IMR-90 (cell line): ENCODE measurements at regions not wholly inside any gene's neighbourhood (a gene's known extent, or its start where the extent isn't known, plus 50 kb on each side); places are given as distances from the start of the nearest gene placed in this dataset.

Experiments
- ATAC-seq: fragments of 200-7000 bp; cut with Tn5 transposase; 2 replicates; pipeline ENCODE4 v1.9.1; 2020; ENCODE audit warnings: low read depth, mild to moderate bottlenecking, moderate library complexity
- BruUV-seq: library from RNA; stranded (reverse); fragments of 400-500 nt; replicated peaks from 2 replicates; lab custom pipeline; 2021; lab: Mats Ljungman, UMichigan
- CTCF ChIA-PET: fragments of 300-600 bp; formaldehyde crosslinking; extraction: SDS; loops from one replicate; lab custom pipeline; 2021; ENCODE audit warnings: antibody characterized with exemption; lab: Yijun Ruan, JAX
- POLR2A ChIA-PET: fragments of 300-600 bp; sonication (Branson Sonifier 250); formaldehyde crosslinking; loops from one replicate; lab custom pipeline; 2022; ENCODE audit warnings: antibody characterized with exemption; ENCODE audit not compliant: unreplicated experiment; lab: Charles Lee
- DNase-seq: peaks from one replicate; pipeline ENCODE4 v3.0.0; 2013
- H2AFZ ChIP-seq: replicated peaks from 2 replicates; pipeline ENCODE3; 2013; ENCODE audit warnings: low read length, mild to moderate bottlenecking; ENCODE audit not compliant: poor library complexity
- H2AK5ac ChIP-seq: 2 replicates; pipeline ENCODE4 v1.6.1; 2013; ENCODE audit warnings: low read depth, low read length, inconsistent platforms
- H2AK9ac ChIP-seq: replicated peaks from 2 replicates; pipeline ENCODE3; 2013; ENCODE audit warnings: mild to moderate bottlenecking, low read depth, low read length, moderate library complexity; ENCODE audit not compliant: poor library complexity
- H2BK120ac ChIP-seq: 2 replicates; pipeline ENCODE4 v1.6.1; 2013; ENCODE audit warnings: low read depth, low read length, inconsistent platforms
- H2BK15ac ChIP-seq: 3 replicates; pipeline ENCODE4 v1.6.1; 2013; ENCODE audit warnings: low read depth, low read length, inconsistent platforms
- H2BK20ac ChIP-seq: 2 replicates; pipeline ENCODE4 v1.6.1; 2013; ENCODE audit warnings: low read depth, mild to moderate bottlenecking, inconsistent platforms, low read length, moderate library complexity
- H2BK5ac ChIP-seq: 2 replicates; pipeline ENCODE4 v1.6.1; 2013; ENCODE audit warnings: mild to moderate bottlenecking, low read depth, low read length, inconsistent platforms; ENCODE audit not compliant: poor library complexity, severe bottlenecking
- H3K14ac ChIP-seq: replicated peaks from 2 replicates; pipeline ENCODE4 v1.6.1; 2013; ENCODE audit warnings: low read depth, low read length, inconsistent platforms
- H3K18ac ChIP-seq: 2 replicates; pipeline ENCODE4 v1.6.1; 2013; ENCODE audit warnings: low read depth, low read length, control low read depth
- H3K23ac ChIP-seq: 2 replicates; pipeline ENCODE4 v1.6.1; 2013; ENCODE audit warnings: low read depth, low read length, inconsistent platforms
- H3K27ac ChIP-seq: 2 replicates; pipeline ENCODE4 v1.5.1; 2013; ENCODE audit warnings: mild to moderate bottlenecking, control low read depth, low read length; ENCODE audit not compliant: insufficient read depth
- H3K27me3 ChIP-seq: 2 replicates; pipeline ENCODE4 v1.6.1; 2013; ENCODE audit warnings: low read length; ENCODE audit not compliant: control insufficient read depth, insufficient read depth
- H3K36me3 ChIP-seq: 2 replicates; pipeline ENCODE4 v1.6.1; 2013; ENCODE audit warnings: low read length, mixed read lengths; ENCODE audit not compliant: control insufficient read depth, insufficient read depth
- H3K4ac ChIP-seq: 2 replicates; pipeline ENCODE4 v1.6.1; 2013; ENCODE audit warnings: low read depth, low read length, inconsistent platforms
- H3K4me1 ChIP-seq: 2 replicates; pipeline ENCODE4 v1.6.1; 2013; ENCODE audit warnings: low read length, mixed read lengths; ENCODE audit not compliant: control insufficient read depth, insufficient read depth
- H3K4me2 ChIP-seq: 2 replicates; pipeline ENCODE4 v1.6.1; 2013; ENCODE audit warnings: low read depth, mild to moderate bottlenecking, control low read depth, low read length, moderate library complexity
- H3K4me3 ChIP-seq: 2 replicates; pipeline ENCODE4 v1.5.1; 2013; ENCODE audit warnings: low read depth, mild to moderate bottlenecking, control low read depth, low read length, moderate library complexity; ENCODE audit not compliant: insufficient read depth
- H3K56ac ChIP-seq: 2 replicates; pipeline ENCODE4 v1.6.1; 2013; ENCODE audit warnings: low read length, inconsistent platforms; ENCODE audit not compliant: insufficient read depth; ENCODE audit errors: extremely low read depth
- H3K79me1 ChIP-seq, 2 experiments: 2 replicates each; pipeline ENCODE4 v1.6.1; 2013; ENCODE audit warnings: low read length in 2 of 2, inconsistent platforms in 1 of 2, low read depth in 1 of 2
- H3K9ac ChIP-seq: 2 replicates; pipeline ENCODE4 v1.6.1; 2013; ENCODE audit warnings: low read depth, low read length, control low read depth
- H3K9me1 ChIP-seq: 2 replicates; pipeline ENCODE4 v1.6.1; 2013; ENCODE audit warnings: low read length, inconsistent platforms; ENCODE audit not compliant: insufficient read depth
- H3K9me3 ChIP-seq: 2 replicates; pipeline ENCODE4 v1.6.1; 2013; ENCODE audit warnings: low read length; ENCODE audit not compliant: control insufficient read depth, insufficient read depth
- H4K20me1 ChIP-seq: 2 replicates; pipeline ENCODE4 v1.6.1; 2013; ENCODE audit warnings: low read length, inconsistent platforms; ENCODE audit not compliant: insufficient read depth
- H4K5ac ChIP-seq: 2 replicates; pipeline ENCODE4 v1.6.1; 2013; ENCODE audit warnings: mild to moderate bottlenecking, low read depth, low read length, control low read depth
- H4K8ac ChIP-seq, 2 experiments: 2 replicates each; pipeline ENCODE4 v1.6.1; 2013; ENCODE audit warnings: low read depth in 2 of 2, low read length in 2 of 2, control low read depth in 1 of 2, inconsistent platforms in 1 of 2
- H4K91ac ChIP-seq: 2 replicates; pipeline ENCODE4 v1.6.1; 2013; ENCODE audit warnings: low read depth, low read length, inconsistent platforms; ENCODE audit not compliant: insufficient read depth
- BHLHE40 ChIP-seq: fragments of 150-350 bp; IDR thresholded peaks from 2 replicates; pipeline ENCODE4 v1.6.1; 2016; ENCODE audit warnings: mild to moderate bottlenecking, low read depth, low read length
- CEBPB ChIP-seq: IDR thresholded peaks from 2 replicates; pipeline ENCODE4 v1.6.1; 2012; ENCODE audit warnings: low read depth, low read length, improper control_type of control experiment
- CHD1 ChIP-seq: IDR thresholded peaks from 2 replicates; pipeline ENCODE4 v1.6.1; 2012; ENCODE audit warnings: low read depth, low read length, improper control_type of control experiment
- CTCF ChIP-seq: conservative IDR thresholded peaks from 2 replicates; pipeline ENCODE4 v1.5.1; 2012; ENCODE audit warnings: mild to moderate bottlenecking, low read depth, low read length, improper control_type of control experiment
- ELK1 ChIP-seq: fragments of 150-350 bp; IDR thresholded peaks from 2 replicates; pipeline ENCODE4 v1.6.1; 2016; ENCODE audit warnings: low read depth, mild to moderate bottlenecking, low read length, moderate library complexity, borderline replicate concordance
- FOS ChIP-seq: fragments of 150-350 bp; IDR thresholded peaks from 2 replicates; pipeline ENCODE4 v1.6.1; 2016; ENCODE audit warnings: low read depth, low read length
- MAFK ChIP-seq: IDR thresholded peaks from 2 replicates; pipeline ENCODE4 v1.6.1; 2012; ENCODE audit warnings: low read depth, low read length, improper control_type of control experiment
- MAZ ChIP-seq: IDR thresholded peaks from 2 replicates; pipeline ENCODE4 v1.6.1; 2012; ENCODE audit warnings: low read depth, mild to moderate bottlenecking, low read length, improper control_type of control experiment, moderate library complexity, borderline replicate concordance
- MXI1 ChIP-seq: IDR thresholded peaks from 2 replicates; pipeline ENCODE4 v1.6.1; 2012; ENCODE audit warnings: low read depth, mild to moderate bottlenecking, low read length, moderate library complexity, borderline replicate concordance
- NFE2L2 ChIP-seq: fragments of 150-350 bp; IDR thresholded peaks from 2 replicates; pipeline ENCODE4 v1.6.1; 2016; ENCODE audit warnings: low read depth, mild to moderate bottlenecking, low read length
- POLR2A ChIP-seq: IDR thresholded peaks from 2 replicates; pipeline ENCODE4 v1.6.1; 2012; ENCODE audit warnings: mild to moderate bottlenecking, low read depth, low read length
- RAD21 ChIP-seq: IDR thresholded peaks from 2 replicates; pipeline ENCODE4 v1.6.1; 2012; ENCODE audit warnings: low read length, improper control_type of control experiment
- RCOR1 ChIP-seq: IDR thresholded peaks from 2 replicates; pipeline ENCODE4 v1.6.1; 2012; ENCODE audit warnings: mild to moderate bottlenecking, low read length, improper control_type of control experiment; ENCODE audit not compliant: insufficient replicate concordance
- RFX5 ChIP-seq: IDR thresholded peaks from 2 replicates; pipeline ENCODE4 v1.8.0; 2012; ENCODE audit warnings: low read depth, mild to moderate bottlenecking, low read length, moderate library complexity
- SMC3 ChIP-seq: fragments of 150-350 bp; IDR thresholded peaks from 2 replicates; pipeline ENCODE4 v1.6.1; 2016; ENCODE audit warnings: low read depth, mild to moderate bottlenecking, antibody characterized with exemption, low read length, moderate library complexity
- USF2 ChIP-seq: fragments of 150-350 bp; IDR thresholded peaks from 2 replicates; pipeline ENCODE4 v1.6.1; 2017; ENCODE audit warnings: mild to moderate bottlenecking, antibody characterized with exemption, low read length, low read depth
- WGBS, 2 experiments: methylation state at CpG; one replicate each; pipeline versions ENCODE4 v1.1.5 to v1.1.7; 2013; ENCODE audit warnings: missing lambda C conversion rate in 2 of 2; ENCODE audit not compliant: insufficient read length in 1 of 2; ENCODE audit errors: extremely low coverage in 2 of 2; 5-methylcytosine and 5-hydroxymethylcytosine counted together
- dilution Hi-C: fragments of 300-500 bp; cut with HindIII; formaldehyde crosslinking; loops from one replicate; pipeline ENCODE4 v1.14.3; 2018; ENCODE audit warnings: low sequenced_read_pairs; ENCODE audit not compliant: unreplicated experiment
- in situ Hi-C: fragments of 300-500 bp; cut with MboI; formaldehyde crosslinking; loops from 3 replicates; pipeline ENCODE4 v1.14.3; 2019; ENCODE audit warnings: low sequenced_read_pairs, inconsistent platforms, mixed read lengths
- intact Hi-C: fragments of 100-400 bp; cut with micrococcal nuclease; formaldehyde crosslinking; loops from 2 replicates; pipeline ENCODE4 v1.10.0; 2022

GRCh38 chr5:39816156-39816845 lies 391.5 kb upstream of the DAB2 start:
- Histone ChIP-seq H3K9me1 (no peaks in the 10 kb centered on the region), H2BK20ac (no peak overlapping the region), H3K14ac (no peak overlapping the region), H3K4ac (no peak overlapping the region), H3K4me3 (no peak overlapping the region), H2AK9ac (no peak overlapping the region), H3K4me1 (peaks cover 2% of the 10 kb centered on the region; the same call in 1 of the 2 replicates), H2BK120ac (no peak overlapping the region), H2AK5ac (no peak overlapping the region), H3K27me3 (no peaks in the 10 kb centered on the region), H3K18ac (no peak overlapping the region), H3K79me1 (no peaks in the 10 kb centered on the region), H3K56ac (no peak overlapping the region), H3K36me3 (no peaks in the 10 kb centered on the region), H3K9me3 (no peaks in the 10 kb centered on the region), H4K5ac (no peak overlapping the region), H2AFZ (no peak overlapping the region), H2BK5ac (no peak overlapping the region), H4K8ac (no peak overlapping the region), H3K9ac (no peak overlapping the region), H2BK15ac (no peak overlapping the region), H3K27ac (peak overlapping the region; percentile 85; the same call in 1 of the 2 replicates), H3K4me2 (no peak overlapping the region), H4K20me1 (no peaks in the 10 kb centered on the region), H4K91ac (no peak overlapping the region), H3K23ac (no peak overlapping the region)
- DNase-seq (no peak), ATAC-seq (peak; percentile 29; the same call in 1 of the 2 replicates)
- no CpG with 5 or more reads among the region's 5 CpGs for WGBS, 2 experiments
- dilution Hi-C loops, result no loop called here
- in situ Hi-C loops, result no loop called here
- TF ChIP-seq RCOR1 (no peak), RAD21 (no peak), FOS (no peak), CTCF (no peak), CEBPB (no peak), MAZ (no peak), NFE2L2 (no peak), USF2 (no peak), RFX5 (no peak), MXI1 (no peak), SMC3 (no peak), CHD1 (no peak), ELK1 (no peak), MAFK (no peak), BHLHE40 (no peak), POLR2A (no peak)
- intact Hi-C loops, result no loop called here
- ChIA-PET POLR2A (no interaction called here), CTCF (interaction anchor here (0.5 kb wide), 1 partner anchor 31 kb away, joined by 4 read pairs; no protein-coding TSS in a partner anchor)
- no TSS peak for BruUV-seq
